ENCODE measurements at regions not wholly inside any gene's neighbourhood (a gene's known extent, or its start where the extent isn't known, plus 50 kb on each side); places are given as distances from the start of the nearest gene placed in this dataset.

- TF ChIP-seq CTCF (conservative IDR thresholded peaks at IDR 0.05) (no peak), EZH2 (IDR thresholded peaks at IDR 0.05; ENCODE audit: low read depth) (no peak)
These were observed 387.0 kb upstream of the DDI1 start for GRCh38 chr11:103649401-103649895.

All from PC-9 (cell line).